HepG2 (cell line): ENCODE measurements at regions not wholly inside any gene's neighbourhood (a gene's known extent, or its start where the extent isn't known, plus 50 kb on each side); places are given as distances from the start of the nearest gene placed in this dataset.

Source experiments
- ATAC-seq: fragments of 200-7000 bp; cut with Tn5 transposase; 3 replicates; pipeline ENCODE4 v1.9.1; 2020; ENCODE audit warnings: mild to moderate bottlenecking, moderate library complexity
- BruUV-seq: library from RNA; stranded (reverse); fragments of 400-500 nt; replicated peaks from 2 replicates; lab custom pipeline; 2021; lab: Mats Ljungman, UMichigan
- CTCF ChIA-PET: fragments of 300-600 bp; formaldehyde crosslinking; extraction: SDS; loops from one replicate; lab custom pipeline; 2021; ENCODE audit warnings: low total read pairs, inconsistent platforms, low intra/inter-chr PET ratio; lab: Yijun Ruan, JAX
- POLR2A ChIA-PET: fragments of 350-600 bp; sonication (Branson Sonifier 250); formaldehyde crosslinking; loops from one replicate; lab custom pipeline; 2020; ENCODE audit warnings: antibody characterized with exemption, inconsistent platforms; lab: Yijun Ruan, JAX
- DNase-seq: peaks from one replicate; pipeline ENCODE4 v3.0.0-alpha.2; 2015; ENCODE audit warnings: low spot score
- FAIRE-seq: peaks from 3 replicates; lab custom pipeline; 2011; peaks lifted over from hg19 to GRCh38; lab: Jason Lieb, UNC
- H2AFZ ChIP-seq: one replicate; pipeline ENCODE4 v1.6.1; 2011; ENCODE audit warnings: low read length, inconsistent platforms
- H3K27ac ChIP-seq: fragments of 300-600 bp; 3 replicates; pipeline ENCODE4 v1.8.0; 2011; ENCODE audit warnings: mixed run types, mild to moderate bottlenecking, mixed read lengths, low read length, inconsistent platforms; ENCODE audit not compliant: insufficient read depth; ENCODE audit errors: extremely low read length
- H3K27me3 ChIP-seq, 2 experiments: fragments of 200-600 bp in 1 of 2; 2 replicates in 1 of 2; 3 replicates in 1 of 2; pipeline versions ENCODE4 v1.6.0 to v1.8.0; 2011; ENCODE audit warnings: low read length in 2 of 2, mild to moderate bottlenecking in 2 of 2, moderate library complexity in 2 of 2, inconsistent platforms in 1 of 2; ENCODE audit not compliant: insufficient read depth in 2 of 2, control insufficient read depth in 1 of 2
- H3K36me3 ChIP-seq, 2 experiments: fragments of 200-600 bp in 1 of 2; replicated peaks in 1 of 2; 2 replicates in 1 of 2; 3 replicates in 1 of 2; pipeline versions ENCODE4 v1.5.1 to v1.8.0; 2011; ENCODE audit warnings: low read length in 2 of 2, inconsistent platforms in 1 of 2; ENCODE audit not compliant: insufficient read depth in 2 of 2, control insufficient read depth in 1 of 2
- H3K4me1 ChIP-seq: 2 replicates; pipeline ENCODE4 v1.5.1; 2012; ENCODE audit warnings: low read length, inconsistent platforms; ENCODE audit not compliant: insufficient read depth
- H3K4me2 ChIP-seq: 2 replicates; pipeline ENCODE4 v1.6.0; 2011; ENCODE audit warnings: low read depth, low read length, inconsistent platforms
- H3K4me3 ChIP-seq, 3 experiments: fragments of 200-600 bp in 1 of 3; sonication (generic), shearing (Covaris generic) in 1 of 3; replicated peaks in 1 of 3; 2 replicates each; pipeline ENCODE4 v1.5.1; 2011 to 2016; ENCODE audit warnings: low read length in 3 of 3, inconsistent platforms in 2 of 3, low read depth in 2 of 3, mild to moderate bottlenecking in 2 of 3, control low read depth in 1 of 3, mixed read lengths in 1 of 3; ENCODE audit not compliant: insufficient read depth in 1 of 3
- H3K79me2 ChIP-seq: one replicate; pipeline ENCODE4 v1.6.1; 2011; ENCODE audit warnings: low read length, inconsistent platforms; ENCODE audit not compliant: insufficient read depth
- H3K9ac ChIP-seq: 2 replicates; pipeline ENCODE4 v1.6.0; 2011; ENCODE audit warnings: mild to moderate bottlenecking, low read depth, low read length, inconsistent platforms; ENCODE audit not compliant: insufficient read depth
- H3K9me3 ChIP-seq: 2 replicates; pipeline ENCODE4 v1.5.1; 2012; ENCODE audit warnings: mild to moderate bottlenecking, low read length
- H4K20me1 ChIP-seq: 2 replicates; pipeline ENCODE4 v1.6.0; 2011; ENCODE audit warnings: inconsistent platforms, mild to moderate bottlenecking, low read length, moderate library complexity; ENCODE audit not compliant: insufficient read depth
- AFF4 ChIP-seq: sonication (generic); formaldehyde crosslinking; IDR thresholded peaks from 2 replicates; pipeline ENCODE4 v1.4.0; 2020; ENCODE audit warnings: missing genetic modification reagents
- HNRNPLL ChIP-seq: fragments of 200-400 bp; formaldehyde crosslinking; IDR thresholded peaks from 2 replicates; pipeline ENCODE4 v1.6.1; 2017; ENCODE audit warnings: mild to moderate bottlenecking, low read depth, low read length; ENCODE audit not compliant: poor library complexity, severe bottlenecking
- HOXD1 ChIP-seq: sonication (generic); formaldehyde crosslinking; IDR thresholded peaks from 2 replicates; pipeline ENCODE4 v1.5.0; 2020; ENCODE audit warnings: missing genetic modification reagents
- IRF9 ChIP-seq: sonication (generic); formaldehyde crosslinking; IDR thresholded peaks from 2 replicates; pipeline ENCODE4 v1.8.0; 2022; ENCODE audit warnings: missing genetic modification reagents, mild to moderate bottlenecking, borderline replicate concordance
- MZF1 ChIP-seq: sonication (generic); formaldehyde crosslinking; IDR thresholded peaks from 2 replicates; pipeline ENCODE4 v1.8.1; 2023; ENCODE audit warnings: mild to moderate bottlenecking, missing genetic modification reagents, borderline replicate concordance
- PPARG ChIP-seq: conservative IDR thresholded peaks from 2 replicates; pipeline ENCODE4 v1.6.1; 2016; ENCODE audit warnings: missing biosample characterization, missing genetic modification reagents
- TBP ChIP-seq: sonication (generic); formaldehyde crosslinking; IDR thresholded peaks from 2 replicates; pipeline ENCODE4 v1.5.0; 2020; ENCODE audit warnings: missing genetic modification reagents
- ZMAT5 ChIP-seq: sonication (generic); formaldehyde crosslinking; IDR thresholded peaks from 2 replicates; pipeline ENCODE4 v1.5.0; 2020; ENCODE audit warnings: mild to moderate bottlenecking, low read depth, missing genetic modification reagents, borderline replicate concordance
- ZNF230 ChIP-seq: sonication (generic); formaldehyde crosslinking; IDR thresholded peaks from 2 replicates; pipeline ENCODE4 v1.4.0; 2020; ENCODE audit warnings: mild to moderate bottlenecking, missing genetic modification reagents
- WGBS: methylation state at CpG from one replicate; pipeline ENCODE4 v1.1.6; 2017; ENCODE audit warnings: low lambda C conversion rate; 5-methylcytosine and 5-hydroxymethylcytosine counted together
- in situ Hi-C: cut with HindIII; loops from 2 replicates; pipeline ENCODE4 v1.10.0; 2017; ENCODE audit warnings: low pct_unique_long_range_greater_than_20kb; ENCODE audit not compliant: extremely low pct_ligation_motif_present
- intact Hi-C: fragments of 100-400 bp; cut with micrococcal nuclease; formaldehyde crosslinking; loops from one replicate; pipeline ENCODE4 v1.10.0; 2022; ENCODE audit not compliant: unreplicated experiment
- TF ChIP-seq, protein P1 (sequence below): sonication (generic); formaldehyde crosslinking; IDR thresholded peaks from 2 replicates; pipeline ENCODE4 v1.4.0; 2020; ENCODE audit warnings: low read depth, missing genetic modification reagents
- TF ChIP-seq, protein P2 (sequence below): IDR thresholded peaks from 2 replicates; pipeline ENCODE4 v1.6.1; 2012; ENCODE audit warnings: inconsistent platforms

GRCh38 chr19:30795727-30796126 is 423.5 kb downstream of the ZNF536 start:
- 0% methylated on average over 3 of the region's 5 CpGs for WGBS
- POLR2A ChIA-PET: no interaction called here
- CTCF ChIA-PET: no interaction called here
- no peaks in the 10 kb centered on the region for H3K9me3 ChIP-seq
- no peak overlapping the region for H3K4me3 ChIP-seq
- no peaks in the 10 kb centered on the region for H3K36me3 ChIP-seq
- H3K79me2 ChIP-seq: no peaks in the 10 kb centered on the region
- no peak overlapping the region for H3K4me2 ChIP-seq
- no peak for ATAC-seq
- H3K9ac ChIP-seq: no peak overlapping the region
- no peaks in the 10 kb centered on the region for H4K20me1 ChIP-seq
- H2AFZ ChIP-seq: no peak overlapping the region
- BruUV-seq: no TSS peak
- FAIRE-seq: no peak
- H3K27ac ChIP-seq: no peak overlapping the region
- 0 out of 5 replicates have a peak, but pooled peaks cover 0 to 3% of the 10 kb centered on the region in 2 experiments for H3K27me3 ChIP-seq
- TF ChIP-seq PPARG (CRISPR knock-in tag): no peak
- no peak for TF ChIP-seq TBP (CRISPR knock-in tag)
- TF ChIP-seq HOXD1 (CRISPR knock-in tag): no peak
- no peak for TF ChIP-seq HNRNPLL
- TF ChIP-seq MZF1 (CRISPR knock-in tag): no peak
- TF ChIP-seq, protein P1, sequence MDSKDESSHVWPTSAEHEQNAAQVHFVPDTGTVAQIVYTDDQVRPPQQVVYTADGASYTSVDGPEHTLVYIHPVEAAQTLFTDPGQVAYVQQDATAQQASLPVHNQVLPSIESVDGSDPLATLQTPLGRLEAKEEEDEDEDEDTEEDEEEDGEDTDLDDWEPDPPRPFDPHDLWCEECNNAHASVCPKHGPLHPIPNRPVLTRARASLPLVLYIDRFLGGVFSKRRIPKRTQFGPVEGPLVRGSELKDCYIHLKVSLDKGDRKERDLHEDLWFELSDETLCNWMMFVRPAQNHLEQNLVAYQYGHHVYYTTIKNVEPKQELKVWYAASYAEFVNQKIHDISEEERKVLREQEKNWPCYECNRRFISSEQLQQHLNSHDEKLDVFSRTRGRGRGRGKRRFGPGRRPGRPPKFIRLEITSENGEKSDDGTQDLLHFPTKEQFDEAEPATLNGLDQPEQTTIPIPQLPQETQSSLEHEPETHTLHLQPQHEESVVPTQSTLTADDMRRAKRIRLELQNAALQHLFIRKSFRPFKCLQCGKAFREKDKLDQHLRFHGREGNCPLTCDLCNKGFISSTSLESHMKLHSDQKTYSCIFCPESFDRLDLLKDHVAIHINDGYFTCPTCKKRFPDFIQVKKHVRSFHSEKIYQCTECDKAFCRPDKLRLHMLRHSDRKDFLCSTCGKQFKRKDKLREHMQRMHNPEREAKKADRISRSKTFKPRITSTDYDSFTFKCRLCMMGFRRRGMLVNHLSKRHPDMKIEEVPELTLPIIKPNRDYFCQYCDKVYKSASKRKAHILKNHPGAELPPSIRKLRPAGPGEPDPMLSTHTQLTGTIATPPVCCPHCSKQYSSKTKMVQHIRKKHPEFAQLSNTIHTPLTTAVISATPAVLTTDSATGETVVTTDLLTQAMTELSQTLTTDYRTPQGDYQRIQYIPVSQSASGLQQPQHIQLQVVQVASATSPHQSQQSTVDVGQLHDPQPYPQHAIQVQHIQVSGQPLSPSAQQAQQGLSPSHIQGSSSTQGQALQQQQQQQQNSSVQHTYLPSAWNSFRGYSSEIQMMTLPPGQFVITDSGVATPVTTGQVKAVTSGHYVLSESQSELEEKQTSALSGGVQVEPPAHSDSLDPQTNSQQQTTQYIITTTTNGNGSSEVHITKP (CRISPR knock-in tag): no peak
- no peak for TF ChIP-seq ZMAT5 (CRISPR knock-in tag)
- TF ChIP-seq AFF4 (CRISPR knock-in tag): no peak
- TF ChIP-seq, protein P2, sequence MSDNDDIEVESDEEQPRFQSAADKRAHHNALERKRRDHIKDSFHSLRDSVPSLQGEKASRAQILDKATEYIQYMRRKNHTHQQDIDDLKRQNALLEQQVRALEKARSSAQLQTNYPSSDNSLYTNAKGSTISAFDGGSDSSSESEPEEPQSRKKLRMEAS: no peak
- TF ChIP-seq ZNF230 (CRISPR knock-in tag): no peak
- TF ChIP-seq IRF9 (CRISPR knock-in tag): no peak
- DNase-seq: no peak
- no peaks in the 10 kb centered on the region for H3K4me1 ChIP-seq
- in situ Hi-C loops (no loop called here), intact Hi-C loops (no loop called here)
